Thyroid gland (tissue), 4 donors: ENCODE measurements at regions not wholly inside any gene's neighbourhood (a gene's known extent, or its start where the extent isn't known, plus 50 kb on each side); places are given as distances from the start of the nearest gene placed in this dataset.
"Not testable (repeated sequence)": the region's sequence is repeated elsewhere in the genome, so short reads cannot be mapped to it uniquely, and the experiment has no call there.

Experiments used
- DNase-seq, 2 donors: peaks; one replicate each; pipeline ENCODE4 v3.0.0-alpha.2; 2019
- H3K27ac ChIP-seq, 3 donors: fragments of 200-600 bp; sonication (generic); 1 replicate in 2 of 3; 2 replicates in 1 of 3; pipeline ENCODE4 v1.5.1; 2016 to 2019; ENCODE audit warnings: mild to moderate bottlenecking in 1 of 3, moderate library complexity in 1 of 3
- H3K27me3 ChIP-seq: fragments of 200-600 bp; sonication (generic); one replicate; pipeline ENCODE4 v1.5.1; 2019
- H3K36me3 ChIP-seq, 2 donors: fragments of 200-600 bp; sonication (generic); one replicate each; pipeline ENCODE4 v1.5.1; 2016 to 2019
- H3K4me1 ChIP-seq, 2 donors: fragments of 200-600 bp; sonication (generic); one replicate each; pipeline ENCODE4 v1.5.1; 2017 to 2019
- H3K4me3 ChIP-seq, 3 donors: fragments of 200-600 bp; sonication (generic); replicated peaks in 1 of 3; 1 replicate in 2 of 3; 2 replicates in 1 of 3; pipeline ENCODE4 v1.5.1; 2016; ENCODE audit warnings: mild to moderate bottlenecking in 1 of 3
- H3K9me3 ChIP-seq: fragments of 200-600 bp; sonication (generic); one replicate; pipeline ENCODE4 v1.5.1; 2017
- CTCF ChIP-seq, 6 experiments: fragments of 200-600 bp in 3 of 6; fragments of 450-650 bp in 3 of 6; sonication (generic) in 3 of 6; IDR thresholded peaks; one replicate each; pipeline ENCODE4 v1.5.1; 2016 to 2019; ENCODE audit warnings: antibody characterized with exemption in 6 of 6, mild to moderate bottlenecking in 2 of 6, inconsistent platforms in 1 of 6, moderate library complexity in 1 of 6
- POLR2A ChIP-seq, 2 donors: fragments of 450-650 bp; IDR thresholded peaks; one replicate each; pipeline ENCODE4 v1.6.1; 2017; ENCODE audit warnings: antibody characterized with exemption in 2 of 2, mild to moderate bottlenecking in 2 of 2, moderate library complexity in 1 of 2
- WGBS, 2 donors: methylation state at CpG; one replicate each; pipeline ENCODE4 v1.1.5; 2017; 5-methylcytosine and 5-hydroxymethylcytosine counted together
- intact Hi-C: fragments of 100-400 bp; cut with DNase I; formaldehyde crosslinking; loops from one replicate; pipeline ENCODE4 v1.15.1; 2023

- WGBS, 2 donors = 66 to 73% methylated on average over 2 of the region's 2 CpGs
- no peak overlapping the region for H3K27ac ChIP-seq
Measured at GRCh38 chr9:88915916-88916315, 75.4 kb upstream of the S1PR3 start.

GRCh38 chr9:88916894-88917293, 74.4 kb upstream of the S1PR3 start:
- 32 to 33% methylated on average over 1 of the region's 1 CpG for WGBS, 2 donors
- H3K4me1 ChIP-seq = peaks cover 13 to 21% of the 10 kb centered on the region in 2 donors
- no peaks in the 10 kb centered on the region for H3K27me3 ChIP-seq
- no peaks in the 10 kb centered on the region for H3K36me3 ChIP-seq
- H3K27ac ChIP-seq = no peak overlapping the region
- no peaks in the 10 kb centered on the region for H3K9me3 ChIP-seq
- TF ChIP-seq CTCF (IDR thresholded peaks at IDR 0.05) (no peak), POLR2A (IDR thresholded peaks at IDR 0.05) (no peak)
- intact Hi-C loops = no loop called here
- H3K4me3 ChIP-seq = no peak overlapping the region
- DNase-seq = no peak

More at GRCh38 chr9:88915916-88916315, 75.4 kb upstream of the S1PR3 start:
- intact Hi-C loops = no loop called here
- TF ChIP-seq POLR2A (IDR thresholded peaks at IDR 0.05) (no peak), CTCF (IDR thresholded peaks at IDR 0.05) (no peak)
- Histone ChIP-seq H3K4me1 (peaks cover 13 to 21% of the 10 kb centered on the region in 2 donors), H3K9me3 (no peaks in the 10 kb centered on the region), H3K4me3 (no peak overlapping the region), H3K36me3 (no peaks in the 10 kb centered on the region), H3K27me3 (no peaks in the 10 kb centered on the region)
- DNase-seq = no peak

- DNase-seq = no peak
- TF ChIP-seq POLR2A (IDR thresholded peaks at IDR 0.05) (no peak), CTCF (IDR thresholded peaks at IDR 0.05) (no peak)
- WGBS, 2 donors = 78 to 88% methylated on average over 3 of the region's 3 CpGs
Measured at GRCh38 chr9:88917375-88917774, 73.9 kb upstream of the S1PR3 start.

GRCh38 chr9:88918537-88918936, 72.7 kb upstream of the S1PR3 start:
- 60 to 89% methylated on average over 1 of the region's 1 CpG for WGBS, 2 donors

More at GRCh38 chr9:88917375-88917774, 73.9 kb upstream of the S1PR3 start:
- no peaks in the 10 kb centered on the region for H3K27me3 ChIP-seq
- no peaks in the 10 kb centered on the region for H3K36me3 ChIP-seq
- H3K4me1 ChIP-seq = peaks cover 13 to 21% of the 10 kb centered on the region in 2 donors
- no peaks in the 10 kb centered on the region for H3K9me3 ChIP-seq
- no peak overlapping the region for H3K4me3 ChIP-seq
- intact Hi-C loops = no loop called here
- H3K27ac ChIP-seq = no peak overlapping the region

GRCh38 chr9:88920645-88921044, 70.6 kb upstream of the S1PR3 start:
- intact Hi-C loops = no loop called here
- WGBS, 2 donors = 80 to 100% methylated on average over 1 of the region's 1 CpG
- TF ChIP-seq POLR2A (IDR thresholded peaks at IDR 0.05) (no peak), CTCF (IDR thresholded peaks at IDR 0.05) (no peak)
- Histone ChIP-seq H3K36me3 (no peaks in the 10 kb centered on the region), H3K27ac (no peak overlapping the region), H3K27me3 (no peaks in the 10 kb centered on the region), H3K9me3 (no peaks in the 10 kb centered on the region), H3K4me3 (no peak overlapping the region), H3K4me1 (peaks cover 10 to 11% of the 10 kb centered on the region in 2 donors)
- no peak for DNase-seq

More at GRCh38 chr9:88918537-88918936, 72.7 kb upstream of the S1PR3 start:
- H3K4me3 ChIP-seq, H3K27ac ChIP-seq, DNase-seq, intact Hi-C loops, H3K9me3 ChIP-seq, H3K36me3 ChIP-seq, H3K27me3 ChIP-seq: not testable (repeated sequence)
- peaks cover 13 to 21% of the 10 kb centered on the region in 2 donors for H3K4me1 ChIP-seq

- Histone ChIP-seq H3K9me3 (no peaks in the 10 kb centered on the region), H3K27ac (no peak overlapping the region), H3K4me1 (peaks cover 2 to 3% of the 10 kb centered on the region in 2 donors), H3K4me3 (no peak overlapping the region), H3K27me3 (no peaks in the 10 kb centered on the region), H3K36me3 (no peaks in the 10 kb centered on the region)
- TF ChIP-seq POLR2A (IDR thresholded peaks at IDR 0.05) (no peak), CTCF (IDR thresholded peaks at IDR 0.05) (no peak)
- WGBS, 2 donors = 83% methylated on average over 10 of the region's 10 CpGs
- no peak for DNase-seq
- intact Hi-C loops = no loop called here
Measured at GRCh38 chr9:88922091-88922490, 69.2 kb upstream of the S1PR3 start.
